HCT116 (cell line): ENCODE measurements at regions not wholly inside any gene's neighbourhood (a gene's known extent, or its start where the extent isn't known, plus 50 kb on each side); places are given as distances from the start of the nearest gene placed in this dataset.

Experiments
- ATAC-seq: fragments of 200-7000 bp; cut with Tn5 transposase; 2 replicates; pipeline ENCODE4 v1.9.1; 2020; ENCODE audit warnings: mild to moderate bottlenecking, moderate library complexity
- BruUV-seq: library from RNA; stranded (reverse); fragments of 400-500 nt; replicated peaks from 2 replicates; lab custom pipeline; 2021; lab: Mats Ljungman, UMichigan
- CTCF ChIA-PET: fragments of 300-600 bp; sonication (Branson Sonifier 250); formaldehyde crosslinking; loops from one replicate; lab custom pipeline; 2021; ENCODE audit warnings: antibody characterized with exemption; lab: Charles Lee
- POLR2A ChIA-PET: fragments of 300-600, 350-600 bp; sonication (Branson Sonifier 250); formaldehyde crosslinking; loops from one replicate; lab custom pipeline; 2021; ENCODE audit warnings: antibody characterized with exemption; lab: Charles Lee
- RAD21 ChIA-PET, 2 experiments: fragments of 300-600 bp; sonication (Branson Sonifier 250); formaldehyde crosslinking; loops; one replicate each; lab custom pipeline; 2023; ENCODE audit warnings: low total read pairs in 2 of 2; ENCODE audit not compliant: uncharacterized antibody in 2 of 2, unreplicated experiment in 2 of 2, low non-redundant PET in 1 of 2; lab: Charles Lee
- DNase-seq: peaks from one replicate; pipeline ENCODE4 v3.0.0-alpha.2; 2010; ENCODE audit warnings: low read depth, low spot score
- H2AFZ ChIP-seq: fragments of 200-600 bp; shearing (Covaris generic), sonication (generic); 2 replicates; pipeline ENCODE4 v1.6.1; 2017; ENCODE audit warnings: low read depth, mixed run types, mixed read lengths, antibody characterized with exemption, low read length; ENCODE audit not compliant: poor library complexity, severe bottlenecking
- H3K27ac ChIP-seq: 2 replicates; pipeline ENCODE4 v1.5.1; 2012; ENCODE audit warnings: low read depth, low read length
- H3K27me3 ChIP-seq: fragments of 200-600 bp; sonication (generic); 2 replicates; pipeline ENCODE4 v1.6.1; 2016; ENCODE audit warnings: mixed run types, low read length, mixed read lengths; ENCODE audit not compliant: insufficient read depth
- H3K36me3 ChIP-seq, 2 experiments: fragments of 200-500 bp in 1 of 2; fragments of 200-600 bp in 1 of 2; sonication (Bioruptor generic) in 1 of 2; sonication (generic) in 1 of 2; 2 replicates each; pipeline versions ENCODE4 v1.5.1 to v1.6.1; 2014 to 2016; ENCODE audit warnings: low read length in 2 of 2, inconsistent platforms in 1 of 2, mixed read lengths in 1 of 2, mixed run types in 1 of 2; ENCODE audit not compliant: insufficient read depth in 2 of 2, control insufficient read depth in 1 of 2
- H3K4me1 ChIP-seq, 2 experiments: fragments of 200-600 bp in 1 of 2; sonication (generic) in 1 of 2; 2 replicates each; pipeline versions ENCODE4 v1.5.1 to v1.6.1; 2012 to 2017; ENCODE audit warnings: low read length in 2 of 2, inconsistent platforms in 1 of 2, mild to moderate bottlenecking in 1 of 2, mixed read lengths in 1 of 2, mixed run types in 1 of 2, moderate library complexity in 1 of 2; ENCODE audit not compliant: insufficient read depth in 2 of 2, control insufficient read depth in 1 of 2
- H3K4me2 ChIP-seq: fragments of 200-600 bp; sonication (generic); 2 replicates; pipeline ENCODE4 v1.6.1; 2017; ENCODE audit warnings: mixed run types, low read length, mixed read lengths
- H3K4me3 ChIP-seq, 2 experiments: fragments of 200-600 bp in 1 of 2; sonication (generic) in 1 of 2; replicated peaks in 1 of 2; 2 replicates each; pipeline ENCODE4 v1.5.1; 2011 to 2016; ENCODE audit warnings: low read length in 2 of 2, control low read depth in 1 of 2, low read depth in 1 of 2, mild to moderate bottlenecking in 1 of 2, mixed read lengths in 1 of 2, mixed run types in 1 of 2
- H3K79me2 ChIP-seq: fragments of 200-600 bp; sonication (generic); 2 replicates; pipeline ENCODE4 v1.6.1; 2017; ENCODE audit warnings: mild to moderate bottlenecking, mixed run types, low read length, moderate library complexity, mixed read lengths; ENCODE audit not compliant: insufficient read depth
- H3K9ac ChIP-seq: fragments of 200-600 bp; sonication (generic); 2 replicates; pipeline ENCODE4 v1.6.1; 2016; ENCODE audit warnings: low read length, mixed read lengths
- H3K9me2 ChIP-seq: fragments of 200-600 bp; sonication (generic), shearing (Covaris generic); 2 replicates; pipeline ENCODE4 v1.6.1; 2017; ENCODE audit warnings: mixed run types, mild to moderate bottlenecking, moderate library complexity; ENCODE audit not compliant: insufficient read depth
- H3K9me3 ChIP-seq, 2 experiments: fragments of 200-500 bp in 1 of 2; fragments of 200-600 bp in 1 of 2; sonication (Bioruptor generic) in 1 of 2; sonication (generic) in 1 of 2; 2 replicates each; pipeline ENCODE4 v1.6.1; 2014 to 2017; ENCODE audit warnings: low read length in 2 of 2, mixed read lengths in 2 of 2, inconsistent platforms in 1 of 2, low read depth in 1 of 2, mild to moderate bottlenecking in 1 of 2, mixed run types in 1 of 2, moderate library complexity in 1 of 2; ENCODE audit not compliant: control insufficient read depth in 1 of 2, insufficient read depth in 1 of 2
- H4K20me1 ChIP-seq: fragments of 200-600 bp; sonication (generic), shearing (Covaris generic); 2 replicates; pipeline ENCODE4 v1.6.1; 2017; ENCODE audit warnings: mixed run types, mild to moderate bottlenecking, moderate library complexity; ENCODE audit not compliant: insufficient read depth
- EGR1 ChIP-seq: IDR thresholded peaks from 2 replicates; pipeline ENCODE4 v1.6.1; 2012; ENCODE audit warnings: low read depth
- EZH2phosphoT487 ChIP-seq: fragments of 200-600 bp; IDR thresholded peaks from 2 replicates; pipeline ENCODE4 v1.6.1; 2018; ENCODE audit warnings: antibody characterized with exemption, borderline replicate concordance
- FOSL1 ChIP-seq: IDR thresholded peaks from 2 replicates; pipeline ENCODE4 v1.6.1; 2012; ENCODE audit warnings: low read depth
- POLR2AphosphoS5 ChIP-seq: IDR thresholded peaks from 2 replicates; pipeline ENCODE4 v1.6.1; 2011; ENCODE audit warnings: mild to moderate bottlenecking, low read depth, low read length, moderate library complexity
- ZFX ChIP-seq: fragments of 450-650 bp; IDR thresholded peaks from 2 replicates; pipeline ENCODE4 v1.6.1; 2017
- intact Hi-C: fragments of 100-400 bp; cut with micrococcal nuclease; formaldehyde crosslinking; loops from 2 replicates; pipeline ENCODE4 v1.10.0; 2022
- TF ChIP-seq, protein P1 (sequence below): IDR thresholded peaks from 2 replicates; pipeline ENCODE4 v1.6.1; 2012
- TF ChIP-seq, protein P2 (sequence below): IDR thresholded peaks from 2 replicates; pipeline ENCODE4 v1.6.1; 2012
- TF ChIP-seq, protein P3 (sequence below), 3 experiments: fragments of 200-600 bp in 1 of 3; sonication (generic) in 1 of 3; IDR thresholded peaks in 2 of 3; conservative IDR thresholded peaks in 1 of 3; 2 replicates each; pipeline ENCODE4 v1.5.1; 2012 to 2017; ENCODE audit warnings: low read depth in 2 of 3, low read length in 2 of 3, antibody characterized with exemption in 1 of 3, borderline replicate concordance in 1 of 3, control low read depth in 1 of 3, mild to moderate bottlenecking in 1 of 3, mixed read lengths in 1 of 3, mixed run types in 1 of 3, moderate library complexity in 1 of 3; ENCODE audit not compliant: insufficient read depth in 1 of 3
- TF ChIP-seq, protein P4 (sequence below): IDR thresholded peaks from 2 replicates; pipeline ENCODE4 v1.6.1; 2012; ENCODE audit warnings: low read depth

GRCh38 chr11:103591554-103591953, 444.9 kb upstream of the DDI1 start:
- no peaks in the 10 kb centered on the region for H3K9me3 ChIP-seq
- no peak overlapping the region for H3K27ac ChIP-seq
- ChIA-PET POLR2A (no interaction called here), RAD21 (no interaction called here), CTCF (no interaction called here)
- intact Hi-C loops: no loop called here
- no peaks in the 10 kb centered on the region for H4K20me1 ChIP-seq
- ATAC-seq: no peak
- H3K9me2 ChIP-seq: no peaks in the 10 kb centered on the region
- TF ChIP-seq POLR2AphosphoS5 (no peak), ZFX (no peak), EGR1 (no peak), EZH2phosphoT487 (no peak), FOSL1 (no peak)
- TF ChIP-seq, protein P1, sequence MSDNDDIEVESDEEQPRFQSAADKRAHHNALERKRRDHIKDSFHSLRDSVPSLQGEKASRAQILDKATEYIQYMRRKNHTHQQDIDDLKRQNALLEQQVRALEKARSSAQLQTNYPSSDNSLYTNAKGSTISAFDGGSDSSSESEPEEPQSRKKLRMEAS: no peak
- TF ChIP-seq, protein P2, sequence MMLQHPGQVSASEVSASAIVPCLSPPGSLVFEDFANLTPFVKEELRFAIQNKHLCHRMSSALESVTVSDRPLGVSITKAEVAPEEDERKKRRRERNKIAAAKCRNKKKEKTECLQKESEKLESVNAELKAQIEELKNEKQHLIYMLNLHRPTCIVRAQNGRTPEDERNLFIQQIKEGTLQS: no peak
- TF ChIP-seq, protein P3, sequence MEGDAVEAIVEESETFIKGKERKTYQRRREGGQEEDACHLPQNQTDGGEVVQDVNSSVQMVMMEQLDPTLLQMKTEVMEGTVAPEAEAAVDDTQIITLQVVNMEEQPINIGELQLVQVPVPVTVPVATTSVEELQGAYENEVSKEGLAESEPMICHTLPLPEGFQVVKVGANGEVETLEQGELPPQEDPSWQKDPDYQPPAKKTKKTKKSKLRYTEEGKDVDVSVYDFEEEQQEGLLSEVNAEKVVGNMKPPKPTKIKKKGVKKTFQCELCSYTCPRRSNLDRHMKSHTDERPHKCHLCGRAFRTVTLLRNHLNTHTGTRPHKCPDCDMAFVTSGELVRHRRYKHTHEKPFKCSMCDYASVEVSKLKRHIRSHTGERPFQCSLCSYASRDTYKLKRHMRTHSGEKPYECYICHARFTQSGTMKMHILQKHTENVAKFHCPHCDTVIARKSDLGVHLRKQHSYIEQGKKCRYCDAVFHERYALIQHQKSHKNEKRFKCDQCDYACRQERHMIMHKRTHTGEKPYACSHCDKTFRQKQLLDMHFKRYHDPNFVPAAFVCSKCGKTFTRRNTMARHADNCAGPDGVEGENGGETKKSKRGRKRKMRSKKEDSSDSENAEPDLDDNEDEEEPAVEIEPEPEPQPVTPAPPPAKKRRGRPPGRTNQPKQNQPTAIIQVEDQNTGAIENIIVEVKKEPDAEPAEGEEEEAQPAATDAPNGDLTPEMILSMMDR (IDR thresholded peaks at IDR 0.05 in 2 of 3, conservative IDR thresholded peaks at IDR 0.05 in 1 of 3; ENCODE audit: borderline replicate concordance in 1 of 3, insufficient read depth in 1 of 3, low read depth in 2 of 3, low read length in 2 of 3): no peak
- TF ChIP-seq, protein P4, sequence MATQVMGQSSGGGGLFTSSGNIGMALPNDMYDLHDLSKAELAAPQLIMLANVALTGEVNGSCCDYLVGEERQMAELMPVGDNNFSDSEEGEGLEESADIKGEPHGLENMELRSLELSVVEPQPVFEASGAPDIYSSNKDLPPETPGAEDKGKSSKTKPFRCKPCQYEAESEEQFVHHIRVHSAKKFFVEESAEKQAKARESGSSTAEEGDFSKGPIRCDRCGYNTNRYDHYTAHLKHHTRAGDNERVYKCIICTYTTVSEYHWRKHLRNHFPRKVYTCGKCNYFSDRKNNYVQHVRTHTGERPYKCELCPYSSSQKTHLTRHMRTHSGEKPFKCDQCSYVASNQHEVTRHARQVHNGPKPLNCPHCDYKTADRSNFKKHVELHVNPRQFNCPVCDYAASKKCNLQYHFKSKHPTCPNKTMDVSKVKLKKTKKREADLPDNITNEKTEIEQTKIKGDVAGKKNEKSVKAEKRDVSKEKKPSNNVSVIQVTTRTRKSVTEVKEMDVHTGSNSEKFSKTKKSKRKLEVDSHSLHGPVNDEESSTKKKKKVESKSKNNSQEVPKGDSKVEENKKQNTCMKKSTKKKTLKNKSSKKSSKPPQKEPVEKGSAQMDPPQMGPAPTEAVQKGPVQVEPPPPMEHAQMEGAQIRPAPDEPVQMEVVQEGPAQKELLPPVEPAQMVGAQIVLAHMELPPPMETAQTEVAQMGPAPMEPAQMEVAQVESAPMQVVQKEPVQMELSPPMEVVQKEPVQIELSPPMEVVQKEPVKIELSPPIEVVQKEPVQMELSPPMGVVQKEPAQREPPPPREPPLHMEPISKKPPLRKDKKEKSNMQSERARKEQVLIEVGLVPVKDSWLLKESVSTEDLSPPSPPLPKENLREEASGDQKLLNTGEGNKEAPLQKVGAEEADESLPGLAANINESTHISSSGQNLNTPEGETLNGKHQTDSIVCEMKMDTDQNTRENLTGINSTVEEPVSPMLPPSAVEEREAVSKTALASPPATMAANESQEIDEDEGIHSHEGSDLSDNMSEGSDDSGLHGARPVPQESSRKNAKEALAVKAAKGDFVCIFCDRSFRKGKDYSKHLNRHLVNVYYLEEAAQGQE: no peak
- no peak overlapping the region for H3K4me2 ChIP-seq
- no peaks in the 10 kb centered on the region for H3K79me2 ChIP-seq
- no peaks in the 10 kb centered on the region for H3K4me1 ChIP-seq
- no peak overlapping the region for H3K4me3 ChIP-seq
- no peak for DNase-seq
- H2AFZ ChIP-seq: no peak overlapping the region
- H3K27me3 ChIP-seq: no peaks in the 10 kb centered on the region
- H3K9ac ChIP-seq: no peak overlapping the region
- H3K36me3 ChIP-seq: no peaks in the 10 kb centered on the region
- no TSS peak for BruUV-seq
